CD14-positive monocyte (primary cell): ENCODE measurements at regions not wholly inside any gene's neighbourhood (a gene's known extent, or its start where the extent isn't known, plus 50 kb on each side); places are given as distances from the start of the nearest gene placed in this dataset.

ENCODE experiments used
- DNase-seq, 3 donors: peaks; one replicate each; pipeline ENCODE4 v3.0.0-alpha.2; 2011 to 2022
- H2AFZ ChIP-seq: 2 replicates; pipeline ENCODE4 v1.6.0; 2012; ENCODE audit warnings: mild to moderate bottlenecking, low read depth, low read length, inconsistent platforms; ENCODE audit not compliant: insufficient read depth, poor library complexity, severe bottlenecking
- H3K27ac ChIP-seq, 2 donors: 1 replicate in 1 of 2; 2 replicates in 1 of 2; pipeline ENCODE4 v1.5.1; 2012 to 2013; ENCODE audit warnings: low read length in 2 of 2, control low read depth in 1 of 2, inconsistent platforms in 1 of 2, low read depth in 1 of 2, mild to moderate bottlenecking in 1 of 2
- H3K27me3 ChIP-seq, 2 donors: one replicate each; pipeline versions ENCODE4 v1.6.0 to v1.6.1; 2011 to 2013; ENCODE audit warnings: low read length in 2 of 2; ENCODE audit not compliant: control insufficient read depth in 2 of 2, insufficient read depth in 2 of 2
- H3K36me3 ChIP-seq, 2 donors: replicated peaks in 1 of 2; 1 replicate in 1 of 2; 2 replicates in 1 of 2; pipeline versions ENCODE4 v1.5.1 to v1.6.1; 2012 to 2013; ENCODE audit warnings: low read length in 2 of 2, control low read depth in 1 of 2, inconsistent platforms in 1 of 2, mild to moderate bottlenecking in 1 of 2; ENCODE audit not compliant: insufficient read depth in 2 of 2, control insufficient read depth in 1 of 2
- H3K4me1 ChIP-seq, 2 donors: 1 replicate in 1 of 2; 2 replicates in 1 of 2; pipeline versions ENCODE4 v1.5.1 to v1.6.1; 2012 to 2013; ENCODE audit warnings: low read length in 2 of 2, control low read depth in 1 of 2, inconsistent platforms in 1 of 2, mild to moderate bottlenecking in 1 of 2, moderate library complexity in 1 of 2; ENCODE audit not compliant: insufficient read depth in 2 of 2, control insufficient read depth in 1 of 2
- H3K4me2 ChIP-seq: replicated peaks from 2 replicates; pipeline ENCODE3; 2012; ENCODE audit warnings: low read length, moderate library complexity, mild to moderate bottlenecking; ENCODE audit not compliant: poor library complexity, severe bottlenecking; ENCODE audit errors: extremely low read depth
- H3K4me3 ChIP-seq, 3 experiments: fragments of 200-600 bp in 1 of 3; sonication (generic) in 1 of 3; replicated peaks in 1 of 3; 1 replicate in 2 of 3; 2 replicates in 1 of 3; pipeline ENCODE4 v1.5.1; 2011 to 2013; ENCODE audit warnings: low read length in 3 of 3, mild to moderate bottlenecking in 3 of 3, control low read depth in 2 of 3, low read depth in 2 of 3, inconsistent platforms in 1 of 3, moderate library complexity in 1 of 3
- H3K79me2 ChIP-seq: 2 replicates; pipeline ENCODE4 v1.6.0; 2012; ENCODE audit warnings: mild to moderate bottlenecking, control low read depth, inconsistent platforms, low read length, moderate library complexity; ENCODE audit not compliant: insufficient read depth
- H3K9ac ChIP-seq: 2 replicates; pipeline ENCODE4 v1.6.0; 2017; ENCODE audit warnings: low read length, mild to moderate bottlenecking; ENCODE audit not compliant: insufficient read depth, poor library complexity, severe bottlenecking
- H3K9me3 ChIP-seq, 2 donors: replicated peaks in 1 of 2; 1 replicate in 1 of 2; 2 replicates in 1 of 2; pipeline versions ENCODE4 v1.5.1 to v1.6.1; 2012 to 2013; ENCODE audit warnings: low read length in 2 of 2, control low read depth in 1 of 2; ENCODE audit not compliant: control insufficient read depth in 1 of 2, insufficient read depth in 1 of 2
- H4K20me1 ChIP-seq: 2 replicates; pipeline ENCODE4 v1.6.0; 2012; ENCODE audit warnings: mild to moderate bottlenecking, low read length, control low read depth, moderate library complexity; ENCODE audit not compliant: insufficient read depth
- H3K27ac Mint-ChIP-seq, 7 donors: one replicate each; pipeline ENCODE4 v1.8.0; 2020; ENCODE audit warnings: mild to moderate bottlenecking in 7 of 7, mixed read lengths in 7 of 7, moderate library complexity in 6 of 7, inconsistent platforms in 2 of 7
- H3K27me3 Mint-ChIP-seq, 3 donors: one replicate each; pipeline ENCODE4 v1.8.0; 2021 to 2022; ENCODE audit warnings: low read depth in 3 of 3, mild to moderate bottlenecking in 3 of 3, mixed read lengths in 3 of 3, moderate library complexity in 3 of 3, inconsistent platforms in 1 of 3
- H3K36me3 Mint-ChIP-seq, 2 donors: one replicate each; pipeline ENCODE4 v1.8.0; 2020; ENCODE audit warnings: mixed read lengths in 2 of 2, inconsistent platforms in 1 of 2, mild to moderate bottlenecking in 1 of 2
- H3K4me1 Mint-ChIP-seq: one replicate; pipeline ENCODE4 v1.8.0; 2020; ENCODE audit warnings: mild to moderate bottlenecking, mixed read lengths
- H3K4me3 Mint-ChIP-seq, 2 donors: one replicate each; pipeline ENCODE4 v1.8.0; 2020; ENCODE audit warnings: mild to moderate bottlenecking in 2 of 2, mixed read lengths in 2 of 2, moderate library complexity in 1 of 2
- H3K9me3 Mint-ChIP-seq, 7 donors: one replicate each; pipeline ENCODE4 v1.8.0; 2020 to 2022; ENCODE audit warnings: mixed read lengths in 7 of 7, mild to moderate bottlenecking in 6 of 7, moderate library complexity in 6 of 7, inconsistent platforms in 2 of 7
- WGBS: methylation state at CpG from one replicate; pipeline ENCODE4 v1.1.5; 2013; ENCODE audit warnings: missing lambda C conversion rate; ENCODE audit not compliant: insufficient coverage; 5-methylcytosine and 5-hydroxymethylcytosine counted together
- intact Hi-C, 2 donors: fragments of 100-400 bp; cut with micrococcal nuclease; formaldehyde crosslinking; loops; one replicate each; pipeline versions ENCODE4 v1.15.0 to v1.15.1; 2023
- TF ChIP-seq, protein P1 (sequence below): fragments of 200-600 bp; IDR thresholded peaks from one replicate; pipeline ENCODE4 v1.8.0; 2022; ENCODE audit warnings: antibody characterized with exemption, mild to moderate bottlenecking

DNA sequence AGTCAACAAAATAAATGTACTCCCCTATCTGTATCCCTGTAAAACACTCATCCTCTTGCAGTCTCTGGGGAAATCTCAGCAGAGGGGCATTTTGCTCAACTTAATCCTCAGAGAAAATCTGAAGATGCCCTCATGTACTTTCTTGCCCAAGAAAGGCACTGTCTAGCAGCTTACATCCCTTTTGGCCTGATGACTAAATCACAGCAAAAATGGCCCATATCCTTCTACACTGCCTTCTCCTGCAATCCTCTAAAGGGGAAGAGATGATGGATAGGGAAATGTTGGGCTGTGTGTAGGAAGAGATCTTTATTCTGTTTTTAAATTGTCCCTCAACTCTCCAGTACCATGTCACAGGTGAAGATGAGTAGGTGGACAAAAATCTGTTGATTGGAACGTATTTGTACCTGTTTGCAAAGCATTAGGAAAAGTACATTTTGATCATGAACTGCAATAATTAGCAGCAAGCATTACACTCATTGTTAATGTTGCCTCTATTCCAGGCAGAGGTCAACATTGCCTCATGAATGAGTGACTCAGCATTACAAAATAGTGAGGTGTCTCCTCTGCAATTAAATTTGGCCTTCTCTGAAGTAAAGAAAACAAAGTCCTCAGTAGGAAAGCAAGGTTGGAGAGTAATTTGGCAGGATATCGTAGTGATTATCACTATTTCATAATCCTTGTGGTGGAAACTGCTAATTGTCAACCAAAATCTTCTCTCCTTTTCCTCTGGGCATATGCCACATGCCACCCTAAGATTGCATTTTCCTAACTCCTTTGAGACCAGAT is 172.4 kb upstream of the CAND1 start:
- no peak overlapping the region for H3K4me3 ChIP-seq
- H2AFZ ChIP-seq, result no peak overlapping the region
- no peaks in the 10 kb centered on the region for H3K79me2 ChIP-seq
- no peaks in the 10 kb centered on the region for H4K20me1 ChIP-seq
- H3K36me3 ChIP-seq, result no peaks in the 10 kb centered on the region
- no peak overlapping the region for H3K9ac ChIP-seq
- TF ChIP-seq, protein P1, sequence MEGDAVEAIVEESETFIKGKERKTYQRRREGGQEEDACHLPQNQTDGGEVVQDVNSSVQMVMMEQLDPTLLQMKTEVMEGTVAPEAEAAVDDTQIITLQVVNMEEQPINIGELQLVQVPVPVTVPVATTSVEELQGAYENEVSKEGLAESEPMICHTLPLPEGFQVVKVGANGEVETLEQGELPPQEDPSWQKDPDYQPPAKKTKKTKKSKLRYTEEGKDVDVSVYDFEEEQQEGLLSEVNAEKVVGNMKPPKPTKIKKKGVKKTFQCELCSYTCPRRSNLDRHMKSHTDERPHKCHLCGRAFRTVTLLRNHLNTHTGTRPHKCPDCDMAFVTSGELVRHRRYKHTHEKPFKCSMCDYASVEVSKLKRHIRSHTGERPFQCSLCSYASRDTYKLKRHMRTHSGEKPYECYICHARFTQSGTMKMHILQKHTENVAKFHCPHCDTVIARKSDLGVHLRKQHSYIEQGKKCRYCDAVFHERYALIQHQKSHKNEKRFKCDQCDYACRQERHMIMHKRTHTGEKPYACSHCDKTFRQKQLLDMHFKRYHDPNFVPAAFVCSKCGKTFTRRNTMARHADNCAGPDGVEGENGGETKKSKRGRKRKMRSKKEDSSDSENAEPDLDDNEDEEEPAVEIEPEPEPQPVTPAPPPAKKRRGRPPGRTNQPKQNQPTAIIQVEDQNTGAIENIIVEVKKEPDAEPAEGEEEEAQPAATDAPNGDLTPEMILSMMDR, result no peak
- no peak for DNase-seq
- H3K4me1 ChIP-seq, result no peaks in the 10 kb centered on the region
- no peaks in the 10 kb centered on the region for H3K4me1 Mint-ChIP-seq
- H3K9me3 Mint-ChIP-seq, result peaks cover 0 to 5% (median 1%) of the 10 kb centered on the region in 7 donors
- intact Hi-C loops, result no loop called here
- no peaks in the 10 kb centered on the region for H3K36me3 Mint-ChIP-seq
- no peak overlapping the region for H3K4me3 Mint-ChIP-seq
- peaks cover 0 to 2% of the 10 kb centered on the region in 2 donors for H3K27me3 ChIP-seq
- no peaks in the 10 kb centered on the region for H3K9me3 ChIP-seq
- no peak overlapping the region for H3K27ac Mint-ChIP-seq
- WGBS, result no CpG with 5 or more reads among the region's 2 CpGs
- H3K27me3 Mint-ChIP-seq, result peaks cover 0 to 2% (median 2%) of the 10 kb centered on the region in 3 donors
- no peak overlapping the region for H3K4me2 ChIP-seq
- H3K27ac ChIP-seq, result no peak overlapping the region

DNA sequence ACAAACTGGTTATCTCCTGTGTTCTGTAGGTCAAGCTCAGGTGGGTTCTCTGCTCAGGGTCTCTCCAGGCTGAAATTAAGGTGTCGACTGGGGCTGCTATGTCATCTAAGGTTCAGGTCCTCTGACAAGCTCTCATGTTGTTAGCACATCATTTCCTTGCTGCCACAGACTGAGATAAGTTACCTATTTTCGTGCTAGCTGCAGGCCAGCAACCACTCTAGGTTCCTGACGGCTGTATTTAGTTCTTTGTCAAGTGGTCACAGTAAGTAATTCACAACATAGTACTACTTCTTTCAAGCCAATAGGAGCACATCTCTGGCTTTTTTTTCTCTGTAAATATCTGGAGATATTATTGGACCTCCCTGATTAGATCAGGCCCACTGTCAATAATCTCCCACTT is 169.3 kb upstream of the CAND1 start:
- no peak overlapping the region for H3K27ac ChIP-seq
- H3K9me3 ChIP-seq, result peaks cover 0 to 3% of the 10 kb centered on the region in 2 donors

More for the DNA sequence above, 169.3 kb upstream of the CAND1 start:
- TF ChIP-seq, protein P1, result no peak
- Mint-ChIP-seq H3K36me3 (no peaks in the 10 kb centered on the region), H3K4me1 (no peaks in the 10 kb centered on the region), H3K9me3 (peaks cover 0 to 6% (median 0%) of the 10 kb centered on the region in 7 donors), H3K27me3 (peaks cover 0 to 2% (median 0%) of the 10 kb centered on the region in 3 donors), H3K27ac (no peak overlapping the region), H3K4me3 (no peak overlapping the region)
- no peak for DNase-seq
- no peaks in the 10 kb centered on the region for H3K79me2 ChIP-seq
- no peaks in the 10 kb centered on the region for H3K27me3 ChIP-seq
- no peak overlapping the region for H3K4me2 ChIP-seq
- 78% methylated on average over 1 of the region's 3 CpGs for WGBS
- no peaks in the 10 kb centered on the region for H3K4me1 ChIP-seq
- H3K9ac ChIP-seq, result no peak overlapping the region
- H2AFZ ChIP-seq, result no peak overlapping the region
- intact Hi-C loops, result no loop called here
- H4K20me1 ChIP-seq, result no peaks in the 10 kb centered on the region
- no peak overlapping the region for H3K4me3 ChIP-seq
- H3K36me3 ChIP-seq, result no peaks in the 10 kb centered on the region
